Stimulated activated CD8-positive, alpha-beta memory T cell treated with anti-CD3 and anti-CD28 coated beads, Interleukin-15, amount 100 ng/mL, for 48 hours (primary cell): ENCODE measurements at regions not wholly inside any gene's neighbourhood (a gene's known extent, or its start where the extent isn't known, plus 50 kb on each side); places are given as distances from the start of the nearest gene placed in this dataset.
"Not testable (repeated sequence)": the region's sequence is repeated elsewhere in the genome, so short reads cannot be mapped to it uniquely, and the experiment has no call there.

ENCODE experiments used
- DNase-seq, 2 donors: peaks; one replicate each; pipeline ENCODE4 v3.0.0-alpha.2; 2020; ENCODE audit warnings: low read depth in 2 of 2

DNA sequence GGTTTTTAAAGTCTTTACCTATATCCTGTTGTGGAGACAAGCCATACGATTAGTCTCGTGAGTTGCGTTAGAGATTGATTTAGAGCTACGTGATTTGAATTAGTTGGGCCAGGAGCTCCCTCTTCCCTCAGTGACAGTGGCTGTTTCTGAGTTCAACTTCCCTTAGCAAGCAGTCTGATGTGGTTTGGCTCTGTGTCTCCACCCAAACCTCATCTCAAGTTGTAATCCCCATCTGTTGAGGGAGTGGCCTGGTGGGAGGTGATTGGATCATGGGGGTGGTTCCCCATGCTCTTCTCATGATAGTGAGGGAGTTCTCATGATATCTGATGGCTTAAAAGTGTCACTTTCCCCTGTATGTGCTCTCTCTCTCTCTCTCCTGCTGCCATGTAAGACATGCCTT, 192.9 kb upstream of the PTGFR start:
- no peak for DNase-seq

GRCh38 chr1:78298349-78298748, 192.4 kb upstream of the PTGFR start:
- DNase-seq = no peak

DNA sequence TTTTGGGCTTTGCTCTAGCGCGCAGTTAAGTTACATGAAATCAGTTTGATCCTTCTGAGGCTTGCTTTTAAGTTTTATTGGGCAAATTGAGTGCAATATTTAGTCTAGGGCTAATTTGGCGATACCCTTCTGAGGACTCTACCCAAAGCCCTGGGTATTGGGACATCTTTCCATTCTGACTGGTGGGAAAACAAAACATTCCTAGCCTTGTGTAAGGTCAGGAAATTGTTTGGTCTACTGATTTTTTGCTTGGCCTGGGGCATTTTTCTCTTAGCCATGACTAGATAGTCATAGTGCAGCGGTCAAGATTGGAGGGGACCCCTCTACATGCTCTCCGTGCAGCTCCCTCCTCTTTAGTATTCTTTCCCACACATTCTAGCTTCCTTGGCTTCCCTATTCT, 189.6 kb upstream of the PTGFR start:
- no peak for DNase-seq

DNA sequence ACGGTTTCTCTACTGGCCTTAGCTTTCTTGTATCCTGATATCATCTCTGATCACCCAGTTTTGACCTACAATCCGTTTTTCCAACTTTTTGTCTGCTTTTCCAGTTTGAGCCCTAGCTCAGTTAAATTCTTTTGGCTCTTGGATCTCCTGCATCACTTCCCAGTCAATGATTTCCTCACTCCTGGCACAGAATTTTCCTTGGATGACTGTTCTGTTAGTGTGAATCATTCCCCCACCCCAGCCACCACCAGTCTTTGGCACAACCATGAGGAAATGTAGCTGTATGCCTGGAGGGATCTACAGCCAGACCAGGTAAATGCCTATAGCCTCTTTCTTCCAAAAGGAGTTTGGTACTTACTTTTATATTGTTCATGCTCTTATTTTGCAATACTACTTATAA, 187.2 kb upstream of the PTGFR start:
- DNase-seq = no peak

DNA sequence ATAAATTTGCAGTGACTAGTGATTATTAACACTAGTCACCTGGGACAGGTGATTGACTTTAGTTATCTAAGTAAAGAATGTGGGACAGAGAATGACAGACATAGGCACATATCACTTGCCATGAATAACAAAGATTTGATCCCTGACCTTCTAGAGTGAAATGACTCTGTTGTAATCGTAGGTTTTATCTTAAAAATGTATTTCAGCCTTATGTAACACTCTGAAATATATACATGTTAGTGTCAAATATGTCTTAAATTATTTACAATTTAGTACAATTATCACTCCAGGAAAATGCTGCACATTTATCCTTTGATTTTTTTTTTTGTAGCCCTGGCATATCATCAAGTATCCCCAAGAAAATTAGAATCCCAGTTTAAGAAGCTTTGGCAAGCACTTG, 186.4 kb upstream of the PTGFR start:
- DNase-seq = no peak

DNA sequence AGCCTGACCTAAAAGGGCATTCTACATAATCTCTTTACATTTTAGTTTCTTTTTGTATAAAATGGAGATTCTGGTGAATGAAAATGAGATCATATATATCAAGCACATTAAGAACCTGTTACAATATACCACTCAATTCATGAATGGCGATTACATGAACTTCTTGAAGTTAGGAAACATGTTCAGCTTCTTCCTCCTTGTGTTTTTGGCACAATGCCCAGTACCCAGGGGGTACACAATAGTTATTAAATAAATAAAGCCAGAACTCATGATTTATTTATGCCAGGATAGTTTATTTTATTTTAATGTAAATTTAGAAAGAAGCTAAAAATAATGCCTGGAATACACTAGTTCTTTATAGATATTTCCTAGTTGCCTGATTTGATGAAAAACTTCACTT, 186.0 kb upstream of the PTGFR start:
- no peak for DNase-seq

- not testable (repeated sequence) for DNase-seq
Observed at GRCh38 chr1:78310261-78310660, 180.5 kb upstream of the PTGFR start.

DNA sequence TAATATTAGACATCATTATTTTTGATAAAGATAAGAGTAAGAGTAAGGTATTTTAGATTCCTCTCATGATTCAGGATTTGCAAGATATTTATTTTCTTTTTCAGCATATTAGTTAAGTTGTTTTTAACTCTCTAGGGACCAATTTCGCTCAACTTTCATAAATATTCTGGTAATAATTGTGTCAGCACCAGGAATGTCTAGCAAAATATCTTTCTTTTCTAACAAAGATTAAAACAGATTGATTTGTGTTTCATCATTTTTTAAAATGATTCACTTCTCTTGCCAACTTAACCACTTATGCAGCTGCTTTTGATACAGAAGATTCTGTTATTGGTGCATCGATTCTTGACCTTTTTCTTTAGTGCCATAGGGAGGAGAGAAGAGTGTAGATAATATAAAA, 172.8 kb upstream of the PTGFR start:
- no peak for DNase-seq

DNA sequence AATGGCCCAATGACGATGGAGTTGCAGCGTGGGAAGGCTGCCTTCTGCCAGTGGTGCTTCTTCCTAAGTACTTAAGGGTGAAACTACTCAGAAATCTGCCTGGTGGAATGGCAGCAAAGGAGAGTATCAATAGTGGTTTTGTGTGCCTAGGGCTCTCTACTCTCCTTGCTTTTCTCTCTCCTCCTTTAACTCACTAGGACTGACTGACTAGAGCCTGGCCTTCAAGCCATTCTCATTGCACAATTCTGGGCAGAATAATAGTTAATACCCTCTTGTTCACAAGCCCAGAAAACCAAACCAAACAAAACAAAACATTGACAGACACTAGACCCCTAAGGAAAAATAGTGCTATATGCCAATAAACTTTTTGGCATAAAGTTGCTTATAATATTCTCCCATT, 171.2 kb upstream of the PTGFR start:
- no peak for DNase-seq

DNA sequence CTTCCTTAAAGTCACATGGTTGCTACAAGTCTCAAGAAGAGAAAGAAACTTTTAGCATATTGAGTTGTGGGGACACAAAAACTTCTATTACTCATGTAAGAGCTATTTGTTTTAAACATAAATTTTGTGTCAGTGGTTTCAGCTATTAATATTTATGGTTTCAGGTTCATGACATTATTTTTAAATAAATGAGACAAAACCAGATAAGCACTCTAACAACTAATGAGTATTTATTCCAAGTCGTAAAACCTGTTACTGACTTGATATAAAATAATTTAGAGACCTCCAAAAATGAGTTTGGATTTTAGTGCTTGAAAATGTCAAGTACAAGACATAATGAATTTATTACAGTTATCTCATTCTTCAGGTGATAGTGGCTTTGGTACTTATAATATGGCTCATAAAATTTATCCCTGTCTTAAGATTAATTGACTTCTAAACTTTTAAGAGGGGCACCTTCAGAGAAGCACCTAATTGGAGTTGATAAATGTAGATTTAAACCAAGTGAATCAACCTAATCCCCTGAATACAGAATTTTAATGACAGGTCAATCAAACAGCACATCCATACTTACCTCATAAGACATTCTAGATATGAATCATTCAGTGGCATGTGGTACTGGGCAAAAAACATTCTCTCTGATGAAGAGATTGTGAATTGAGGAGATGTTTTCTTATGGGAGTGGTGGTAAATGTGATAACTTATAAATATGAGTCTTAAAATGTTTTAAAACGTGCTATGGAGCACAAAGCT, 167.7 kb upstream of the PTGFR start:
- no peak for DNase-seq

- DNase-seq = no peak
Observed at GRCh38 chr1:78325293-78325692, 165.5 kb upstream of the PTGFR start.

DNA sequence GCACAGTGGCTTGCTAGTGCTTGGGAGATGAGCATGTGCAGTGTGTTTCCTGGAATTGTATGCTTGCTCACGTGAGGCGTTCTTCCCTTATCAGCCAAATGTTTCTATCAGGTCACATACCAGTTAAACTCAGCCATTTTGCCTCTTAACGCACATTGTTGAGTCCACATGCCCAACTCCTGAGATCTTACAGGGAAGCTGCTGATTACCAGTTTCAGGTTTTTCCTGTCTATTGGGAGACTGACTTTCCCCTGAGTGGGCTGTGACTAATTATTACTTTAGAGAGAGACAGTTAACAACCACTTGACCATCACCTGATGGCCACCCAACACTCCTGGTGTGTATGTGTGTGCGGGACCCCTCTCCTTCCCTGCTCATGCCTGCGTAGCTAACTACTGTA, 161.3 kb upstream of the PTGFR start:
- no peak for DNase-seq

DNA sequence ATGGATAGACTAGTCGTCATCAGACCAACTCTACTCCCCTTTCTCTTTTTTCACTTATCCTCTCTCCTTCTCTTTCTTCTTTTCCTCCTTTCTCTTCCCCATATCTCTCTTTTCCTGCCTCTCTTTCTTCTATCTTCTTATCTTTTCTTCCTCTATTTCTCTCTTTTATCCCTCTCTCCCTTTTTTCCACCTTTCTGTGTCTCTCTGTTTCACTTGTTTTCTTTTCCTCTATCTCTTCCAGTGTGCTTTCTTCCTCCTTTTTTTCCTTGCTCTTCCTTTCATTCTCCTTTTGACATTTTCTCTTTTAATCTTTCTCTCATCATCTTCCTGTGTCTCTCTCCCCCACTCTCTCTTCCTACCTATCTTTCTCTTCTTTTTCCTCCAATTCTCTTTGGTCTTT, 159.0 kb upstream of the PTGFR start:
- no peak for DNase-seq

DNA sequence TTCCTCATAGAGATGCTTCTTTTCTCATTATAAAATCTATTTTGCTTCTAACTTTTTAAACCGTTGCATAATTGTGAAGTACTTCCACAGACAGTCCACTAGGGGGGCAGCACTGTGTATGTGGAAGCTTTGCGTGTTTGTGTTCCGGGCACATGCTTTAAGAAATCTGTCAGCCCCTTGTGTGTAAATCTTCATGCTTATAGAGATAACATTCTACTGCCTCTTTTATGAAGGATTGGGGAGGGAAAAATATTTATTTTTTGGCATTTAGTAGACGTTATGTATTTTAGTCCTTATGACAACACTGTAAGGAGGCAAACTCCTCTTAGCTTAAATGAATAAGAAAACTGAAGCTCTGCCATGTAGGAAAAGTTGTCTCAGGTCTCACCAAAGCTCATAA, 157.3 kb upstream of the PTGFR start:
- no peak for DNase-seq

GRCh38 chr1:78334114-78334513, 156.7 kb upstream of the PTGFR start:
- DNase-seq = no peak

DNA sequence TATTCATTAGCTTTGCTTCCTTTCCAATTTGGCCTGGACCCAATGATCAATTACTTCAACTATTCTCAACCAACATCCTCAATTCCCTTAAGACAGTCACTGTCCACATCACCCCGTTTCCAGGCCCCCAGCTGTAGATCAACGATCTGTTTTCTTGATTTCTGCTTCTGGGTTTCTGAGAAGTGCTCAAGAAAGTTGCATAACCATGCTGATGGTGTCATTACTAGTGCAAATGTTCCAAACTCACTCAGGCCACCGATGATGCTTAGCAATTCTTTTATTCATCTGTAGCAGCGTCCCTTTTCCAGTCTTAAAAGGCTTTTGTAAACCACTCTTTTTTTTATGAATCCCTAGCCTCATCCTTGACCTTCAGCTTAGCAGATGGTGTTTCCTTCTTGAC, 155.8 kb upstream of the PTGFR start:
- DNase-seq = no peak

- not testable (repeated sequence) for DNase-seq
Observed at GRCh38 chr1:78336751-78337150, 154.0 kb upstream of the PTGFR start.

DNA sequence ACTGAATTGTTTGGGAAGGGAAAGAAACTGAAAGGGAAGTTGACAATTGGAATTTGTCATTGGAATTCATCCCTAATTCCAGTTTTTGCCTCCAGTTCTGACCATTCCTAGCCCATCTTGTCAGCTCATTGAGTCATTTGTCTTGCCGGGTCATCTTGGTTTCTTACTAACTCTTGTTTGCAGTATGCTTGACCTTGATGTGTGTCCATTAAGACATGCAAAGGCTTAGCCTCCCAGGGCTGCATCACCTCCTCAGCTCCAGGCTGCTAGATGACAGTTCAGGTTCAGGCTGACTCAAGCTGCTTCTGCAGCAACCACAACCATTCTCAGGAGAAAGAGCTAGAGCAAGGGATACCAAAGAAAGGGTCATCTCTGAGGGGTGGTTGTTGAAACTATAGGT, 151.3 kb upstream of the PTGFR start:
- peak in 1 of 2 donors; percentile 1 for DNase-seq

DNA sequence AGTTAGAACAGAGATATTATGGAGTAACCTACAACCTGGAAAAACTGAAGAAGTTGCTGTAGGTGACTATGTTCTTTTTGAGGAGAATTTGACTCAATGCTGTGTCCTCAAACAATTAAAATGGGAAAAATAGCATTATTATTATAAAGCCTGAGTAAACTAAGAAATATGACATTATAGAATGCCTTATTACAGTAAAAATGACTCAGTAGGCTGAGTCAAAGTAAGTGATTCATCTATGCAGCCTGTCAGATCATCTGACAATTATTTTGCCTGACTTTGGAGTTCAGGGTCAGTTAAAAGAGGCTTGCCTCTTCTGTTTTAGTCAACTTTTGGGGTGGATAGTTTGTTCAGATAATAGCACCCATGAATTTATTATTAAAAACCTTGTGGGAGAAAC, 150.8 kb upstream of the PTGFR start:
- DNase-seq = no peak

- no peak for DNase-seq
Observed at GRCh38 chr1:78348496-78349284, 142.1 kb upstream of the PTGFR start.

GRCh38 chr1:78351551-78352216, 139.1 kb upstream of the PTGFR start:
- no peak for DNase-seq

DNA sequence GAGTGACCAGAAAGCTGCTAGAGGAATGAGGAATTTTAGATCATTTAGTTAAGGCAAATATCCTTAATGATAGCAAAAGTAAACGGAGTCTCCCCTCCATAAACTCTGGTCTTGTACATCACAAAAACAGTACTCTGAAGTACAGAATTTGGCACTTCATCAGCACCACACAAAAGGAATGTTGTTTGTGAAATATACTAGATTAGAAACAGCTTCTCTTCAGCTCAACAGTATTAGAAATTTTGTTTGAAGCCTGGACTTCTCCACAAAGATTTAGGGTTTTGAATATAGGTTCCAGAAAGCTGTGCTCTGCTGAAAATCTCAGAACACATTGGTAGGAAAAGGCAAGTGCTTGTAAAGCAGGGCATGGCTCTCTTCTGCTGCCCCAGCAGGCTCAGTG, 135.1 kb upstream of the PTGFR start:
- no peak for DNase-seq

DNA sequence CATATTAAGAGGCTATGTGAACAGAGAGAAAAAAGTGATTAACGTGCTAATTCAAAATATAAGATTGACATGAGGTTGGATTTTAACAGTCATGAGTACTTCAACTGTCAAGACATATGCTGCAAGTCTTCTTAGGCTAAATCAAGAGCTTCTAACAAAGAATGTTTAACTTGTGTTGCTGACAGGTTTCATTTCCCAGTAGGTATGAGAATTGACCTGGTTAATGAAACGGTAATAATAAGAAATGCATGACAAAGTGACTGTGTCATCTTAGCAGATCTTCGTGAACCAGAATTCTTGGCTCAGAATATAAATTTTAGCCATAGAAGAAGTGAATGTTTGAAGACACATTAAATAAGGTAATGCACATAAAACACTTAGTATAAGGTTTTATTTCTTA, 132.6 kb upstream of the PTGFR start:
- DNase-seq = no peak
